GM18507 (cell line): ENCODE measurements at regions not wholly inside any gene's neighbourhood (a gene's known extent, or its start where the extent isn't known, plus 50 kb on each side); places are given as distances from the start of the nearest gene placed in this dataset.

ENCODE experiments used
- DNase-seq: peaks from one replicate; pipeline ENCODE4 v3.0.0; 2011; ENCODE audit warnings: low read depth; ENCODE audit not compliant: insufficient read length; ENCODE audit errors: extremely low spot score
- FAIRE-seq: peaks from 2 replicates; lab custom pipeline; 2011; peaks lifted over from hg19 to GRCh38; lab: Jason Lieb, UNC

DNA sequence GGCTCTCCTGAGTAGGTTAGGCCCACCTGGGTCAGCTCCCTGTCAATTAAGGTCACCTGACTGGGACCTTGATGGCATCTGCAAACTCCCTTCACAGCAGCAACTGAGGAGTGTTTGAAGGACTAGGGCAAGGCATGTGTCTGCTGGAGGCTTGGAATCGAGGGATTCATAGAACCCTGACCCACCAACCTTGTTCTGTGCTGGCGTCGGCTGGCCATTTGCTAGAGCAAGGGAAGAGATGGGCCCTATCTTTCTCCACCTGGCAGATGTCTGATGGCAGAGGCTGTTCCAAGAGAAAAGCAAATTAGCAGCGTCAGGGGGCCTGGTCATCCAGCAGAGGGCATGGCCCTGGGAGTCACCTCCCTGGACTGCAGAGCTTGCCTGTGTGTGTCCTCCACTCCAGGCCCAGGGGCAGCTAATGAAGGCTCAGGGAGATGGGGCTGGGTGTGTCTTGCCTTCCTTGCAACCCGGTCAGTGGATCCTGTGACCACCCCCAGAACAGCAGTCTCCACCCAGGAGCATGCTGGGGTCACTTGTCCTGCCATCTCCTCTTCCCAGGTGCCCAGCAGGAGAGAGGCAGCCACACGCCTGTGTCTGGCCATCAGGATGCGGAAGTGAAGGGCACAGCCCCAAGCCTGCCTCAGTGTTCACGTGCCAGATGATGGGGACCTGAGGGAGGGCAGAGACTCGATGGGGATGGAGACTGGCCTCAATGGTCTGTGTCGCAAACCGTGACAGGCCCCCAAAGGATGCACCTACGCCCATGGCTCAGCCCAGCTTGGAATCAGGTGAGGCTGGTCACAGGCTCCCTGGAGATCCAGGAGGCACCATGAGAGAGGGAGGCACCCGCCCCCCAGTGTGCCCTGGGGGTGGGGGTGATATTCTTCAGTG is 53.9 kb downstream of the BARX1 start:
- DNase-seq (no peak), FAIRE-seq (no peak)

DNA sequence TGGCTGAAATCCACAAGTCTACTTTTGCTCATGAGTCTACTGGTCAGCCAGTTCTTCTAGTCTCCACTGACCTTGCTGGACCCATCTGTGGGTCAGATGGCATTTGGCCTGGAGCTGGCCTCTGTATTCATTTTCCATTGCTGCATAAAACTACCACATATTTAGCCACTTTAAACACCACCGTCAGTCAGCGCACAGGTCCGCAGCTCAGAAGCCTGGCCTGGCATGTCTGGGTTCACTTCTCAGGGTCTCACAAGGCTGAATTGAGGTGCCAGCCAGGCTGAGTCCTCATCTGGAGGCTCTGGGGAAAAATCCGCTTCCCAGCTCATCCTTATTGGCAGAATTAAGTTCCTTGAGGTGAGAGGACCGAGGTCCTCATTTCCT is 54.7 kb downstream of the BARX1 start:
- DNase-seq (no peak), FAIRE-seq (no peak)

DNA sequence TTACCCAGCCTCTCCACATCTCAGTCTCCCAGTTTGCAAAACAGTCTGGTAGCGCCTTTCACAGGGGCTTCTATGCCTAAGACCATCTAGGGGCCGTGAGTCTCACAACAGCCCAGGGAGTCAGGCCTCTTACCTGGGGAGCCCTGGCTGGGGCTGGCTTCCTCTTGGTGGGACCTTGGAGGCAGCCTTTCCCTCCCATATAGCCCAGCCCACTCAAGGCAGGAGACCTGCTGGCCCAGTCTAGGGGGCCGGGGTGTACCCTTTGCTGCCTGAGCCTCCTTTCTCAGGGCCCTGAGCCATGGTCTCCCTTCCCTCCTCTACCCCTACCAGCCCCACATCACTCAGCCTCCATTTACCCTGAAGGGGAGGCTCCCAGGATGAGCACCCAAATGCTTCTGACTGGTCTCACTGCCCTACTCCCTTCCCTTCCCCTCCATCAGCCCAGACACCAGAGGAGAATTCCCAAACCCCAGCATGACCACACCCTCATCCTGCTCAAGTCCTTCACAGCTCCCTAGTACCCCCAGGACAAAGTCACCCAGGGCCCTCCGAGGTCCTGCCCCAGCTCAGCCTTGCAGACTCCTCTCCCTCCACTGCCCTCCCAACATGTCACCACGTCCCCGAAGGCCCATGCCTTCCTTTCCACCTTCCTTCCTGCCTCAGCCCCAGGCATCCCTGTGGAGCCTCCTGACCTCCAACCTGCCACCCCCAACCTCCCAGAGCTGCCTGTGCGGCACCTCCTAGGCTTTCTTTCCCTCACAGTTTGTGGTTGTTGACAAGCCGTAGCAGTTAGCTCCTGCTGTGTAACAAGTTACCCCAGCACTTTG is 55.3 kb downstream of the BARX1 start:
- DNase-seq (no peak), FAIRE-seq (no peak)

DNA sequence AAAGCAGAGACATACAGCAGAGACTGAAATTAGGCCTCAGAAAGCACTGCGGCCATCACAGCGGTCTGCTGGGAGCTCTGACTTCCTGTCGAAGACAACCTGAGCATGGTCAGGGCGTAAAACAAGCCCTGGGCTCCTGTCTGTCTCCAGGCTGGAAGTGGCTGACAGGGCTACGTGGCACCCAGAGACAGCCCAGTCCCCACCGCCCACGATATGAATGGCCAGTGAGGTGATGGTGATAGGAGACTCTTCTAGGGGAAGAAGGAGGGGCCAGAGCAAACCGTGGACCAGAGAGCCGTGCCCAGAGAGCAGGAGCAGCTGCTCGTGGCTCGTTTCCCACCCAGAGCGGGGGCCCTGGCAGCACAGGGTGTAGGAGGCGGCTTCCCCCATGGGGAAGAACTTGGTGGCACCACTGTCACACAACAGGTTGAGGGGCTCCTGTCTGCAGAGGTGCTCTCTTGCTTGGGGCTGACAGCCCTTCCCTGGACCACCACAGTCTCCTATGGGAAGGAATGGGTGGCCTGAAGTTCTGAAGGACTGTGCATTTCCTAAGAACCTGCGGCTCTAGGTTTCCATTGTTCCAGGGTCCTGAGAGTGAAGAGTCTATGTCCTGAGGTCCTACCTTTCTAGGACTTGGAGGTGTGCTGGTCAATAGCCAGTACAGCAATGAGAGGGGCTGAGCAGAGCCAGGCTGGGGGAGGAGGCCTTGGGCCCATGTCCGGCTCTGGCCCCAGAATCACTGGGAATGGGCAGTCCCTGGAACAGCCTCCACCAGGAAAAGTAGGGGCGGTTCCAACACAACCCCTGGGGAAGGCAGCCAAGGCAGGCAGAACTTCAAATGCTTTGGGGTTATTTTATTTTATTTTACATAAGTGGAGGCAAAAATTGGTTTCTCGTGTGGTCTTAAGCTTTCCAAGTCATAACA is 56.4 kb downstream of the BARX1 start:
- no peak for FAIRE-seq
- DNase-seq, result no peak

DNA sequence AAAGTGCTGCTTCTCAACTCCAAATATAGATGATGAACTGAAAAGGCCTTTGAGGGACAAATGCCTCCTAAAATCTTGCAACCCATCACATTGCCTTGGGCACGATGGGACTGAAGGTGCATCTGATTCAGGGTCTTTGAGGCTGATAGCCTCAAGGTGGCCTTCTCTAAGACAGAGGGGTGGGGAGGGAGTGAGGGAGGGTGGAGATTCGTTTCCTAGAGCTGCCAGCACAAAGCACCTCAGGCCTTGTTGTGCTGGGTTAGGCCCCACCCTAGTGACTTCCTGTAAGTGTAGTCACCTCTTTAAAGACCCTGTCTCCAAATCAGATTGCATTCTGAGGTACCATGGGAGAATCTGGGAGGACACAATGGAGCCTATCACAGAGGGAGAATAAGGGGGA is 57.1 kb downstream of the BARX1 start:
- DNase-seq, result no peak
- no peak for FAIRE-seq

DNA sequence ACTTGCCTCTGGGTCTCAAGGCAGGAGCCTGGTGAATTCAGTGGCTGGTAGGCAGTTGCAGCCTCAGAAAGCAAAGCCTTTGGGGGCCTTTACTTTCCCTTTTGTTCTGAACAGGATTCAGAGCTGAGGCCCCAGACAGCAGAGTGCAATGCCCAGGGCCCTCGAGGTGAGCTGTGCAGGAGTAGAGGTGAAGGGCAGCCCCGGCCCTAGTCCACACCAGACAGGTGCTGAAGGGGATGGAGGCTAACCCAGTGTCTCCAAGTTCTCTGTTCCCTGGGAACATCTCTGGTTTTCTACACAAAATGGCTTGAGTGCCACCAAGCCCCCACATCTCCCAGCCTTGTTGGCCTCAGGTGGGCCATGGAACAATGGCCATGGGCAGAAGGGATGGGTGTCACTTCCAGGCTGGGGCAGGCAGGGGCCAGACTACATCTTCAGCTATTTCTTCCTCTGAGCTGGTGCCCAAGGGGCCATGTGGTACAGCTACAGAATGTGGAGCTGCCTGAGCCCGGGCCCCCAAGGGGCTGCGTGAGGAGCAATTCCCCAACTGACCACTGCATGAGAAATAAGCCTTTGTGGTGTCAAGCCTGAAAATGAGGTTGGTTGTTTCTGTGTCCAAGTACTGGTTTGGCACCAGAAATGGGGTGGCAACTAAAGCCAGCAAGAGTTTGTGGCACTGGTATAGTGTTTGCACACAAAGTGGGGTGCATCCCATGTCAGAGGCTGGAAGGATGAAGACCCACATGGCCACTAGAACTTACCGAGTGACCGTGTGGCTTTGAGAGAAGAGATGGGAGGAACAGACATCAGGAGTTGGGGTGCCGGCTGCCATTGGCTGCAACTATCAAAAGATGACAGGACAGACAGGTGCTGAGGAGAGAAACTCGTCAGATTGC is 57.8 kb downstream of the BARX1 start:
- FAIRE-seq (no peak), DNase-seq (no peak)

DNA sequence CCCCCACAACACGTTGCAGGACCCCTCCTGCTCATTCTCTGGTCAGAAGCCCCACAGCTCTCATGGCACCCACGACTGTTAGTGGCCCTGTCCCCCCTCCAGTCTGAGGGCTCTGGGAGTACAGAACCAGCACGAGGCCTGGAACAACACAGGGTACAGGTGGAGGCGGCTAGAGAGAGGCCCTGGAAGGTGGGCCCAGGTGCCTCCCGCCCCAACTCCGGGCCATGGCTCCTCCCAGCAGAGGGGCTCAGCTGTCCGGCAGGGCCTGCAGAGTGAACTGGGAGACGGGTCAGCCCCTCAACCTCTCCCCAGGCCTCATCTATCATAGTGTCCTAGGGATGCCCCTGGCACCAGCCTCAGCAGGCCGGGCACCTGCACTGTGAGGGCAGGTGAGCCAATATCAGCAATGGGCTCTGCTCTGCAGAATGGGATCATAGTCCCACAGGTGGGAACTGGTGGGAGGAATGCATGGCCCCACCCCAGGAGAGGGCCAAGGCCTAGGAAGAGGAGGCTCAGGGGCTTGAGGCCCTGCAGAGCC is 58.6 kb downstream of the BARX1 start:
- DNase-seq (no peak), FAIRE-seq (no peak)

DNA sequence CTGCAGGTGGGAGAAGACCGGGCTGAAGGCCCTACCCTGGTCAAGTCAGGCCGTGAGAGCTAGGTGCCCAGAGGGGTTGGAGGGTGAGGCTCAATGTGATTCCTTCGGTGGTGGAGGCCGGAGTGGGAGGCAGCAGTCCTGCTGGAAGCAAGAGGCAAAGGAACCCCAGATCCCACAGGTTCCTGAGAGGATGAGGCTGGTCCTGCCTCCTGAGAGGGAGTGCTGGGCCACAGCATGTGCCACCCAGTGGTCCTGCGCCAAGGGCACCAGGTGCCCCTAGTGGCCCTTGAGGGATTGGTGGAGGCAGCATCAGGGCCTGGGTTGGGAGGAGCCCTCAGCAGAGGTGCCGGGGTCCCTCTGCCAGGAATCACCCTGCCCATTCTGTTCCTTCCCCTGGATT is 59.1 kb downstream of the BARX1 start:
- FAIRE-seq (no peak), DNase-seq (no peak)

DNA sequence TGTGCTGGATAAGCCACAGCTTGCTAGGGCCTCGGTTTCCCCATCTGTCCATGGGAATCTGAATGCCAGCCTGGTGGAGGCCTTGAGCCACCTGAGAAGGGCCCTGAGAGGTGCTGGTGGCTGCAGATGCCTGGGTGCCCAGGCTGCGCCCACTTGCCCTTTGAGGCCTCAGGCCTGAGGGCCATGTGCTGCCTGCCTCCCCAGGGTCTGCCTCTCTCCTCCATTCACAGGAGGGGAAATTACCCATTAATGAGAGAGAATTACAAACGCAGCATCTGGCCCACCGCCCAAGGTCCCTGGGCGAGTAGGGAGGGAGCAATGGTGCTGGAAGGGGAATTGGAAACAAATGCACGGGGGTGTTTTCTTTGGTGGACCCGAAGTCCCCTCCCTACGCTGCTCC is 59.6 kb downstream of the BARX1 start:
- DNase-seq (no peak), FAIRE-seq (no peak)

DNA sequence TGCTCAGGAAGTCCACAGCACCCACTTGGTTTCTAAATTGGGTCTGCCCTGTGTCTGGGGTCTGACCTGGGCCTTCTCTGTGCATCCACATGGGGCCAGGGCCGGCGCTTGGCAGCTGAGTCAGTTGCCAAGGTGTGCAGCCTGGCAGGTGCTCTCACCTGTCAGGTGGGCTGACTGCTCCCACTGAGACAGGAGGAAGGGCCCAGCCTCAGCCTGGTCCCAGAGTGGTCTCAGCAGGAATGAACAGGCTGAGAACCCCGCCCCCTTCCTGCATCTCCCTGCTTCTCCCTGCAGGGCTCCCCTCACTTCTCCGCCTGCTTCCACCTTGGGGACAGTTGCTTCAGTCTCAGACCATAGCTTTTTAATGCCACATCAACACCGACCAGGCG is 60.5 kb downstream of the BARX1 start:
- FAIRE-seq, result no peak

DNA sequence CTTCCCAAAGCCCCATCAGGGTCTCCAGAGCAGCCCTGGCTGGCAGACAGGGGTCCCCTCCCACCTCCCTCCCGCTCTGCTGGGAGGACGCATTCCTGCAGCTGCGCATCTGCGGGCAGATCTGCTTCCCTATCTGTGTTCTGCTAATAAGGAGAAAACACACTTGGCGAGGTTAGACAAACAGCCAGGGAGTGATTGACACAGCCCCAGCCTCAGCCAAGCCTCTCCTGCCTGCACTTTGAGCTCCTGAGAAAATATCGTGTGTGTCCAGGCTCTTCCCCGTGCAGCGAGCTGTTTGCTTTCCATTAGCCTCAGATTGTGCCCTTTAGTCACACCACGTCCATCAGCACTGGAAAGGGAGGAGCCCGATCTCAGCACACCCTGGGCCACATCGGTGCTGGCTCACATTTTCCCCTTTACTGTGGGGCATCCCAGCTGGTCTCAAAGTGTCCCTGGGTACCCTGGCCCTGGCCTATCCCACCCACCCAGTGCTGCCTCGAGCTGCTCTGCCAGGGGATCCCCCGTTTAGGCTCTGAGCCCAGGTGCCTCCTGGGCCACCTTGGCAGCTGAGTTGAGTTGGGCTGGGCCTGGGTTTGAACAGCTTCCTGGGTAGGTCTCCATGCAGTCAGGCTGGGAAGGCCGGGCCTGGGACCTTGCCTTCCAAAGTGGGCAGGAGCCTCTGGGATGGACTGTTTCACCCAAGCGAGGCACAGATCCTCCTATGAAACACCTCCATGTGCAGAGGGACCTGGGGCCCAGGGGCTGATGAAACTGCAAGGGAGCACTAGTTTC is 61.1 kb downstream of the BARX1 start:
- FAIRE-seq (no peak), DNase-seq (no peak)

More for the DNA sequence above, 60.5 kb downstream of the BARX1 start:
- DNase-seq, result no peak

DNA sequence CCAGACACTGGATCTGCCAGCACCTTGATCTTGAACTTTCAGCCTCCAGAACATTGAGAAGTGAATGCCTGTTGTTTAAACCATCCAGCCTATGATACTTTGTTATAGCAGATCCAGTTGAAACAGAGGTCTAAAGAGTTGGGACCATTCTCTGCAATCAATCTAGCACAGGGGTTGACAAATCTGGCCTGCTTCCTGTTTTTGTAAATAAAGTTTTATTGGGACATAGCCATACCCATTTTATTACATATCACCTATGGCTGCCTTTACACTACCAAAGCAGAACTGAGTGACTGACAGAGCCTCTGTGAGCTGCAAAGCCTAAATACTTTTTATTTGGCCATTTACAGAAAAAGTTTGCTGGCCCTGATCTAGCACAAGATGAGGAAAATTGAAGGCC is 62.0 kb downstream of the BARX1 start:
- FAIRE-seq (no peak), DNase-seq (no peak)

DNA sequence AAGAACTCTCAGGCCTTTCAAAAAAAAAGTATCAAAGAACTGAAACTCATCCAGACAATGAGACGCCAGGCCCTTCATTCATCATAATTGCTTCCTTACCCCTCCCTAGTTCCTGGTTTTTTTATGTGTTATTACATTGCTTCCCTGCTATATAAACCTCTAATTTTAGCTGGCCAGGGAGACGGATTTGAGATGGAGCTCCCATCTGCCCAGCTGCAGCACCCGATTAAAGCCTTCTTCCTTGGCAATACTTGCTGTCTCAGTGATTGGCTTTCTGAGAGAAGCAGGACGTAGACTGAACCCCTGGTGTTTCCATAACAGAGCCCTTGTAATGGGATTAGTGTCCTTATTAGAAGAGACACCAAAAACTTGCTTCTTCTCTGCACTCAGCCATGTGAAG is 62.4 kb downstream of the BARX1 start:
- no peak for FAIRE-seq

DNA sequence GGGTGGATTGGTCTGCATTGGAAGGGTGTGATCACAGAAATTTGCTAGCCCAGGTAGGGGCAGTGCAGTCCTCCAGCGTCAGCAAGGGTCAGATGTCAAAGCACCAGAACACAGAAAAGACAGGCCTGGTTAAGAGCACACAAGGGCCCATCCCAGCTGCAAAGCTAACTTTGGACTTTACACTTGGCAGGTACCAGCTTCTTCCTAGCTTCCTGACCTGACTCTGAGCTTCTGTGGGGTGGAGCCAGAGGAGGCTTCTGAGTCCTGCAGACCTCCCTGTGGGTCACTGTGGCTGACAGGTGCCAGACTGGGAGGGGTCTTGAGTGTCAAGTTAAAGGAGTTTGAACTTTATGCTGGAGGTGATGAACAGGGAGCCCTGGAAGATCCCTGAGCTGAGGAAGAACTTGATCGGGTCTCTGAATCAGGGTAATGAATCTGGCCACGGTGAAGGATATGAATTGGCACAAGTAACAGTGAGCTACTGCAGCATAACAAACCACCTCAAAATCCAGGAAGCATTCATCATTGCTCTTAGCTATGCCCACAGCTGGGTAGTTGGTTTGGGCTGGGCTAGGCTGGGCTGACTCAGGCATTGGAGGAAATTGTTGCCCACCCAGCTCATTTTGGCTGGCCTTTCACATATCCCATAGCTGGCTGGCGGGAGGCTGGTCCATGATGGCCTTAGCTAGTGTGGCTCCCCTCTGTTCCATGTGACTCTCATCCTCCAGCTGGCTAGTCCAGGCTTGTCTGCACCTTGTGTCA is 63.4 kb downstream of the BARX1 start:
- no peak for DNase-seq
- no peak for FAIRE-seq

More for the DNA sequence above, 62.4 kb downstream of the BARX1 start:
- no peak for DNase-seq

DNA sequence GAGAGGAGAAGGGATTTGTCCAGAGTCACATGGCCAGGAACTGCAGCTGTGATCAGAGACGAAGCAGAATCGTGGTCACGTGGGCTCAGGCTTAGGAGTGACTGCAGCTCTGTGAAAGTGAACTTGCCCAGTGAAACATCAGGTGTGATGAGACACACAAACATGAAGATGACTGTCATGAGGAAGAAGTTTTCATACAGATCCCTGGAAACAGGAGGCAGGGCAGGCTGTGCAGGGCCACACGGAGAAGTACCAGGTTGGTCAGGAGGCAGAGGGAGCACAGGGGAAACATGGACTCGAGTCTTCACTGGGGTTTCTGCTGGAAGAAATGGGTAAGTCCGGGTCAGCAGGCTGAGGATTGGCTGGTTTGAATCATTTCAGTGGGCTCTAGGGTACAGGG is 64.1 kb downstream of the BARX1 start:
- no peak for DNase-seq
- no peak for FAIRE-seq

DNA sequence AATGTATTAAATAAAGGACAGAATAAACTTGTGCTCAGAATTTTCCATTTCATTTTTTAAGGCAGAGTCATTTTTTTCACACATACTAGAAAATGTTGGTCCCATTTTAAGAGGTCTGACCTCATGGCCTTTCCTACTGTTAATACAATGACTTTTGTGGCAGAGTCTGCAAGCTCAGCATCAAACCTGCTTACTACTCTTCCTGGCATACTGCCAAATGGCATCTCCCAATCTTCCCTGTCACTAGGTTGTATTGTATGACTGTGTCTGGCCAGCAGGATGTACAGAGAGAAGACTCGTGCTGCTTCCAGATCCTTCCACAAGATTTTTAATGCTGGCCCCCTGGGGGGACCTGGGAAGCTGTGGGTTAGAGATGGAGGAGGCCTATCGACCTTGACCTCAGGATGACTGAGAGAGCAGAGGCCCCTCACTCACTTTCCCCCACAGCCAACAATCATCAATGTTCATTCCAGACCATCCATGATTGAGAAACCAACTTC is 64.7 kb downstream of the BARX1 start:
- FAIRE-seq (no peak), DNase-seq (no peak)

DNA sequence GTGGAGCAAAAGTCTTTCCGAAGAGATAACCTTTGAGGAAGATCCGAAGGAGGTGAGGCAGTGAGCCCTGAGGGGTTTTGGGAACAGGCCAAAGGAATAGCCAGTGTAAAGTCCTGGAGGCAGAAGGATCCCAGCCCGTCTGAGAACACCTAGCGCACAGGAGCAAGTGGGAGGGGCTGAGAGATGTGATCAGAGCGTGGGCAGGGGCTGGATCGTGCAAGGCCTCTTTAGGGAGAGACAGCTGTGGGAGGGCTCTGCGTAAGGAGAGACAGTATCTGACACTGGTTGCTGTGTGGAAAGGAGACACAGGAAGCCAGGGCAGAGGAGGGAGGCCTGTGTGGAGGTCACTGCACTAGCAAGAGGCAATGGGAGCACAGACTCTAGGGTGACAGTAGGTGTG is 68.2 kb downstream of the BARX1 start:
- FAIRE-seq, result no peak

More for the DNA sequence above, 68.2 kb downstream of the BARX1 start:
- no peak for DNase-seq
